Ishikawa (cell line): ENCODE measurements at regions not wholly inside any gene's neighbourhood (a gene's known extent, or its start where the extent isn't known, plus 50 kb on each side); places are given as distances from the start of the nearest gene placed in this dataset.

ENCODE experiments used
- CEBPB ChIP-seq: IDR thresholded peaks from 2 replicates; pipeline ENCODE4 v1.6.1; 2012
- CREB1 ChIP-seq: IDR thresholded peaks from 2 replicates; pipeline ENCODE4 v1.6.1; 2012; ENCODE audit warnings: low read depth
- EGR1 ChIP-seq: IDR thresholded peaks from 2 replicates; pipeline ENCODE4 v1.6.1; 2012
- EP300 ChIP-seq: IDR thresholded peaks from 2 replicates; pipeline ENCODE4 v1.6.1; 2012; ENCODE audit warnings: borderline replicate concordance
- FOXM1 ChIP-seq: IDR thresholded peaks from 2 replicates; pipeline ENCODE4 v1.6.1; 2012; ENCODE audit warnings: low read depth, borderline replicate concordance
- NFIC ChIP-seq: IDR thresholded peaks from 2 replicates; pipeline ENCODE4 v1.6.1; 2012
- RAD21 ChIP-seq: IDR thresholded peaks from 2 replicates; pipeline ENCODE4 v1.6.1; 2012; ENCODE audit warnings: low read depth
- TAF1 ChIP-seq: IDR thresholded peaks from 2 replicates; pipeline ENCODE4 v1.6.1; 2012; ENCODE audit warnings: low read depth, mild to moderate bottlenecking
- TCF12 ChIP-seq: IDR thresholded peaks from 2 replicates; pipeline ENCODE4 v1.6.1; 2012; ENCODE audit warnings: low read depth
- TEAD4 ChIP-seq: IDR thresholded peaks from 2 replicates; pipeline ENCODE4 v1.6.1; 2012
- YY1 ChIP-seq: IDR thresholded peaks from 2 replicates; pipeline ENCODE4 v1.6.1; 2012; ENCODE audit warnings: low read depth
- ZBTB7A ChIP-seq: IDR thresholded peaks from 2 replicates; pipeline ENCODE4 v1.6.1; 2012; ENCODE audit warnings: low read depth
- TF ChIP-seq, protein P1 (sequence below): IDR thresholded peaks from 2 replicates; pipeline ENCODE4 v1.6.1; 2012; ENCODE audit warnings: low read depth, mild to moderate bottlenecking
- TF ChIP-seq, protein P2 (sequence below): IDR thresholded peaks from 2 replicates; pipeline ENCODE4 v1.6.1; 2012
- TF ChIP-seq, protein P3 (sequence below): IDR thresholded peaks from 2 replicates; pipeline ENCODE4 v1.6.1; 2012

DNA sequence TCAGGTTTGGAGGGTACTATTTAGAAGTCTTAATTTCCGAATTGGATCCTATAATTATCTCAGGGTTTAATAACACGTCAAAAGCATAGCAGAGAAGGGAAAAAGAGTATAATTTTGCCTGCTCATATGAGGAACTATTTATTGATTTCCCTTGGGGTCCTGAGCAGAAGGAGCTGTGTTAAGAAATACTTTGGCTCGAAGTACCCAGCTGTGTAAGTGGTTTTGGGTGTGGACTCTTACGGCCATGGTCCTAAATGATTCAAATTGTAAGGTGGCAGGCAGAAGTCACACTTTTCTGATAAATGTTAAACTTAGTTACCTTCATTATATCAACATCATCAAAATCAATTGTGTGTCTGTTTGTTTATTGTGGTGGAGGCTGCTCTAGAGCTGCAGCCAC, 190.4 kb downstream of the MTRR start:
- TF ChIP-seq EP300 (no peak), TEAD4 (no peak), NFIC (no peak), YY1 (no peak), TCF12 (no peak), ZBTB7A (no peak), CEBPB (no peak), RAD21 (no peak), EGR1 (no peak), FOXM1 (no peak), TAF1 (no peak), CREB1 (no peak)
- TF ChIP-seq, protein P1, sequence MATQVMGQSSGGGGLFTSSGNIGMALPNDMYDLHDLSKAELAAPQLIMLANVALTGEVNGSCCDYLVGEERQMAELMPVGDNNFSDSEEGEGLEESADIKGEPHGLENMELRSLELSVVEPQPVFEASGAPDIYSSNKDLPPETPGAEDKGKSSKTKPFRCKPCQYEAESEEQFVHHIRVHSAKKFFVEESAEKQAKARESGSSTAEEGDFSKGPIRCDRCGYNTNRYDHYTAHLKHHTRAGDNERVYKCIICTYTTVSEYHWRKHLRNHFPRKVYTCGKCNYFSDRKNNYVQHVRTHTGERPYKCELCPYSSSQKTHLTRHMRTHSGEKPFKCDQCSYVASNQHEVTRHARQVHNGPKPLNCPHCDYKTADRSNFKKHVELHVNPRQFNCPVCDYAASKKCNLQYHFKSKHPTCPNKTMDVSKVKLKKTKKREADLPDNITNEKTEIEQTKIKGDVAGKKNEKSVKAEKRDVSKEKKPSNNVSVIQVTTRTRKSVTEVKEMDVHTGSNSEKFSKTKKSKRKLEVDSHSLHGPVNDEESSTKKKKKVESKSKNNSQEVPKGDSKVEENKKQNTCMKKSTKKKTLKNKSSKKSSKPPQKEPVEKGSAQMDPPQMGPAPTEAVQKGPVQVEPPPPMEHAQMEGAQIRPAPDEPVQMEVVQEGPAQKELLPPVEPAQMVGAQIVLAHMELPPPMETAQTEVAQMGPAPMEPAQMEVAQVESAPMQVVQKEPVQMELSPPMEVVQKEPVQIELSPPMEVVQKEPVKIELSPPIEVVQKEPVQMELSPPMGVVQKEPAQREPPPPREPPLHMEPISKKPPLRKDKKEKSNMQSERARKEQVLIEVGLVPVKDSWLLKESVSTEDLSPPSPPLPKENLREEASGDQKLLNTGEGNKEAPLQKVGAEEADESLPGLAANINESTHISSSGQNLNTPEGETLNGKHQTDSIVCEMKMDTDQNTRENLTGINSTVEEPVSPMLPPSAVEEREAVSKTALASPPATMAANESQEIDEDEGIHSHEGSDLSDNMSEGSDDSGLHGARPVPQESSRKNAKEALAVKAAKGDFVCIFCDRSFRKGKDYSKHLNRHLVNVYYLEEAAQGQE: no peak
- TF ChIP-seq, protein P2, sequence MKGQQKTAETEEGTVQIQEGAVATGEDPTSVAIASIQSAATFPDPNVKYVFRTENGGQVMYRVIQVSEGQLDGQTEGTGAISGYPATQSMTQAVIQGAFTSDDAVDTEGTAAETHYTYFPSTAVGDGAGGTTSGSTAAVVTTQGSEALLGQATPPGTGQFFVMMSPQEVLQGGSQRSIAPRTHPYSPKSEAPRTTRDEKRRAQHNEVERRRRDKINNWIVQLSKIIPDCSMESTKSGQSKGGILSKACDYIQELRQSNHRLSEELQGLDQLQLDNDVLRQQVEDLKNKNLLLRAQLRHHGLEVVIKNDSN: no peak
- TF ChIP-seq, protein P3, sequence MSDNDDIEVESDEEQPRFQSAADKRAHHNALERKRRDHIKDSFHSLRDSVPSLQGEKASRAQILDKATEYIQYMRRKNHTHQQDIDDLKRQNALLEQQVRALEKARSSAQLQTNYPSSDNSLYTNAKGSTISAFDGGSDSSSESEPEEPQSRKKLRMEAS: no peak

DNA sequence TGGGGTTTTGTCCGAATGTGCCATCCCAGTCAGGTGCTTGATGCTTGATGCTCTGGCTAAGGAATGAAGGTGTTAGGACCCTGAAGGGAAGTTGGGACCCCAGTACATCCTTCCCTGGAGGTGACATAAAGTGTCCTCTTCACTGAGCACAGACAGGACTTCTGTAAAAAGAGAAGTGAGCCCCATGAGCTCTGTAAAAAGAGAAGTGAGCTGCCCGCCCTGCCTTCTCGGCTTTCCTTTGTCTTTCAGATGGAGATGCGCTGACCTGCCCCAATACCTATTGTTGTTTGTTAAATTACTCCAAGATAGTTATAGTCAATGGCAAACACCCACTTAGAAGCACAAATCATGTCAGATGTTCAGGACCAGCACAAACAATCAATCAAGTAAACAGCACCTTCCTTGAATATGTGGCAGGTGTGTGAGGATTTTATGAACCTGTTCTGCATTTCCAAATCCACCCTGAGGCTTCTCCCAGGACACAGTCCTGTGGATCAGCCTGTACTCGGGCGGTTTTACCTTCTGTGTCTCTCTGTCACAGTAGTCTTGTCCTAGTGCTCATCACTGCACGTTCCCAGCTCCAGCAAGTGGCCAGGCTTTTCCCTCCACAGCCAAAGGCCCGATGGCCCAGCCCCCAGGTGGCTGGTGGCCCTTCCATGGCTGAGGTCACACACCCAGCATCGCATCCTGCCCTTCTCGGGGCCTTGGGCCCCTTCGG, 191.4 kb downstream of the MTRR start:
- TF ChIP-seq, protein P1: no peak
- no peak for TF ChIP-seq ZBTB7A
- TF ChIP-seq NFIC: no peak
- TF ChIP-seq TEAD4: no peak
- no peak for TF ChIP-seq CEBPB
- no peak for TF ChIP-seq EP300
- no peak for TF ChIP-seq EGR1
- TF ChIP-seq FOXM1: no peak
- TF ChIP-seq YY1: no peak
- TF ChIP-seq, protein P3: no peak
- no peak for TF ChIP-seq CREB1

DNA sequence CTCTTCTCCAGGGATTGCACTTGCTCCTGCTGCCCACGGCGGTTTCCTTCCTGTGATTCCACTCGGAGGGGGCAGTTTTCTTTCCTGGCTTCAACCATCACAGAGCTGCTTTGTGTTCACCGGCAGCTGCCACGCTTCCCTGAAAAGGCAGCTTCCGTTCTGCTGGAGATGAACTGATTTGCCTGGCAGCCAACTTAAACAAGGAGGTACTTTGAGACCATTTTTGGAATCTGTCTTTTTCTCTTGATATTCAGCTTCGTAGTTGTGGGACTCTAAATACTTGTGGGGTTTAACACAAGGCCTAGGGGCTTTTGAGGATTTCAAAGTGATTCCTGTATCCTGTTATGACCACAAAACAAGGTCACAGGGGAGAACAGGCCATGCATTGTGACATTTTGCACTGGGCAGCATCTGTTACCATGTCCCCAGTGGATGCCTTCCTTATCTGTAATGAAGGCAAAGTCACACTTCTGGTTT, 192.0 kb downstream of the MTRR start:
- TF ChIP-seq, protein P2: no peak
- TF ChIP-seq YY1 (no peak), CEBPB (no peak), EP300 (no peak), ZBTB7A (no peak), NFIC (no peak), TCF12 (no peak), RAD21 (no peak), TEAD4 (no peak), FOXM1 (no peak), EGR1 (no peak), TAF1 (no peak)
- TF ChIP-seq, protein P1: no peak

DNA sequence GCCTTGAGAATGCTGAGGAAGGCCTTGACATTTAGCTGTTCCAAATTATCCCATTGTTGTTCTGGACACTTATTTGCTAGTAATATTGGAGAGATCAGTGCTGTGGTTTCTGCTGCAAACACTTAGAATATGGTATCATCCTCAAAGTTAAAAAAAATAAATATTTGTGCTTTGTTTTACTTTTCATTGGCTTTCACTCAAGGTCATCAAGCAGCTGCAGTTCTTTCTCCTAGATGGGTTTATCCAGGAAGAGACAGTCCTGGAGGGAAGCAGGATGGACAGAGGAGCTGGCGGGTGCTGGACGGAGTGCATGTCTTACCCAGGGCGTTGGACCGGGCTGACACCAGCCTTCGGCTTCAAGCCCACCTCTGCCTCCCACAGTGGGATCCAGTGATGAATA, 193.6 kb downstream of the MTRR start:
- no peak for TF ChIP-seq YY1

DNA sequence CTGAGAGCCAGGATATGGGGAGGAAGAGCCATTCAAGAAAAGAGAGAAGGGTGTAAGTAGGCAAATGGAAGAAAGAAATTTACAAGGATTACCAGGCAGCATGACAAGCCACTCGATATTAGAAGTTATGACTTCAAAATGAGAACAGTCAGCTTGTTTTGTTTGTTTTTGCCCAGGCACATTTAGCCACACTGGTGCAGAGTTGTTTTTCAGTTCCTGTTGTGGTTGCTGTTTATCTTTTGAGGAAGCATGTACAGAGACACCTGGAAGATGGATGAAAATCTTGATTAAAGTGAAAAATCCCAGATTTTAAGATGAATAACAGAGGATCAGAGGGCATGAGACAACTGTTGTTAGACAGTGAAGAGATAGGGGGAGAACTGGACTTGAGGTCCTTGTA, 199.1 kb downstream of the MTRR start:
- TF ChIP-seq EGR1 (no peak), TAF1 (no peak), NFIC (no peak), TCF12 (no peak), CEBPB (no peak), TEAD4 (no peak), FOXM1 (no peak), CREB1 (no peak), EP300 (no peak), YY1 (no peak), RAD21 (no peak), ZBTB7A (no peak)
- TF ChIP-seq, protein P2: no peak
- TF ChIP-seq, protein P1: no peak
- TF ChIP-seq, protein P3: no peak
